NCI-H1417 treated with DMSO at 0.1 percent for 48 hours (cell line): ENCODE measurements at regions not wholly inside any gene's neighbourhood (a gene's known extent, or its start where the extent isn't known, plus 50 kb on each side); places are given as distances from the start of the nearest gene placed in this dataset.

Experiments used
- DNase-seq: peaks from one replicate; lab custom pipeline; 2025; lab: John Stamatoyannopoulos, UW

GRCh38 chr2:204046145-204046544 lies 109.6 kb downstream of the ICOS start:
- DNase-seq: no peak

- no peak for DNase-seq
These were observed 113.1 kb downstream of the ICOS start for GRCh38 chr2:204049635-204050034.

- no peak for DNase-seq
These were observed 114.1 kb downstream of the ICOS start for GRCh38 chr2:204050681-204051080.

- no peak for DNase-seq
These were observed 114.9 kb downstream of the ICOS start for GRCh38 chr2:204051476-204051875.

- DNase-seq: no peak
These were observed 115.5 kb downstream of the ICOS start for GRCh38 chr2:204051984-204052556.

- no peak for DNase-seq
These were observed 122.5 kb downstream of the ICOS start for GRCh38 chr2:204059016-204059415.

GRCh38 chr2:204060841-204061240 lies 124.3 kb downstream of the ICOS start:
- no peak for DNase-seq

GRCh38 chr2:204061241-204061640 lies 124.7 kb downstream of the ICOS start:
- no peak for DNase-seq

GRCh38 chr2:204064119-204064518 lies 127.6 kb downstream of the ICOS start:
- DNase-seq: no peak

- no peak for DNase-seq
These were observed 129.0 kb downstream of the ICOS start for GRCh38 chr2:204065566-204065965.

GRCh38 chr2:204066051-204066450 lies 129.5 kb downstream of the ICOS start:
- DNase-seq: no peak

- no peak for DNase-seq
These were observed 133.2 kb downstream of the ICOS start for GRCh38 chr2:204069804-204070203.

- DNase-seq: no peak
These were observed 136.1 kb downstream of the ICOS start for GRCh38 chr2:204072443-204073324.

- DNase-seq: no peak
These were observed 137.9 kb downstream of the ICOS start for GRCh38 chr2:204074456-204074855.

GRCh38 chr2:204078003-204078698 lies 141.6 kb downstream of the ICOS start:
- no peak for DNase-seq

- no peak for DNase-seq
These were observed 145.2 kb downstream of the ICOS start for GRCh38 chr2:204081487-204082425.

GRCh38 chr2:204086167-204086566 lies 149.6 kb downstream of the ICOS start:
- no peak for DNase-seq

- no peak for DNase-seq
These were observed 152.5 kb downstream of the ICOS start for GRCh38 chr2:204089105-204089504.

GRCh38 chr2:204089574-204089973 lies 153.0 kb downstream of the ICOS start:
- no peak for DNase-seq

- no peak for DNase-seq
These were observed 153.5 kb downstream of the ICOS start for GRCh38 chr2:204090021-204090420.

- no peak for DNase-seq
These were observed 168.2 kb downstream of the ICOS start for GRCh38 chr2:204104811-204105210.

- DNase-seq: peak; percentile 11
These were observed 171.8 kb downstream of the ICOS start for GRCh38 chr2:204108330-204108751.
